GM20000 (cell line): ENCODE measurements at regions not wholly inside any gene's neighbourhood (a gene's known extent, or its start where the extent isn't known, plus 50 kb on each side); places are given as distances from the start of the nearest gene placed in this dataset.

Experiments
- DNase-seq: peaks from one replicate; pipeline ENCODE4 v3.0.0; 2012; ENCODE audit warnings: low spot score
- TF ChIP-seq, protein P1 (sequence below): IDR thresholded peaks from 2 replicates; pipeline ENCODE4 v1.5.1; 2012; ENCODE audit warnings: mild to moderate bottlenecking, control low read depth; ENCODE audit errors: extremely low read depth, missing control alignments

DNA sequence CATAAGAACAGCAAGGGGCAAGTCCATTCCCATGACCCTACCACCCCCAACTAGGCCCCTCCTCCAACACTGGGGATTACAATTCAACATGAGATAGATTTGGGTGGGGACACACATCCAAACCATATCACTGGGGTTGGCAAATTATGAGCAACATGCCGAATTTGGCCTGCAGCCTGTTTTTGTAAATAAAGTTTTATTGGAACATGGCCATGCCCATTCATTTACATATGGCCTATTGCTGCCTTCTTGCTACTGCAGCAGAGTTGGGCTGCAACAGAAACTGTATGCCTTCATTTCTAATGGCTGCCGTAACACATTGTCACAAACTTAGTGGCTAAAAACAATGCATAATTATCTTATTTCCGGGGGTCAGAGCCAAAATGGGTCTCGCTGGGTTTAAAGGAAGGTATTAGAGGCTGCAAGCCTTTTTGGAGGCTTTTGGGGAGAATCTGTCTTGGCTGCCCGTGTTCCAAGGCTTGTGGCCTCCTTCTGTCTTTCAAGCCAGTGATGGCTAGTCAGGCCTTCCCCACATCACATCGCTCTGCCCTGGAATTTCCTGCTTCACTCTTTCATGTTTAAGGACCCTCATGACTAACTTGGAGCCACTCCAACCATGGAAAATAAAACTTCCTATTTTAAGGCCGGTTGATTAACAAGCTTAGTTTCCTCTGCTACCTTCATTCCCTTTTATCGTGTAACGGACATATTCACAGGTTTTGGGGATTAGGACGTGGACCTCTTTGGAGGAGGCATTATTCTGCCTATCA lies 428.5 kb upstream of the PROK2 start:
- DNase-seq, result no peak
- TF ChIP-seq, protein P1, sequence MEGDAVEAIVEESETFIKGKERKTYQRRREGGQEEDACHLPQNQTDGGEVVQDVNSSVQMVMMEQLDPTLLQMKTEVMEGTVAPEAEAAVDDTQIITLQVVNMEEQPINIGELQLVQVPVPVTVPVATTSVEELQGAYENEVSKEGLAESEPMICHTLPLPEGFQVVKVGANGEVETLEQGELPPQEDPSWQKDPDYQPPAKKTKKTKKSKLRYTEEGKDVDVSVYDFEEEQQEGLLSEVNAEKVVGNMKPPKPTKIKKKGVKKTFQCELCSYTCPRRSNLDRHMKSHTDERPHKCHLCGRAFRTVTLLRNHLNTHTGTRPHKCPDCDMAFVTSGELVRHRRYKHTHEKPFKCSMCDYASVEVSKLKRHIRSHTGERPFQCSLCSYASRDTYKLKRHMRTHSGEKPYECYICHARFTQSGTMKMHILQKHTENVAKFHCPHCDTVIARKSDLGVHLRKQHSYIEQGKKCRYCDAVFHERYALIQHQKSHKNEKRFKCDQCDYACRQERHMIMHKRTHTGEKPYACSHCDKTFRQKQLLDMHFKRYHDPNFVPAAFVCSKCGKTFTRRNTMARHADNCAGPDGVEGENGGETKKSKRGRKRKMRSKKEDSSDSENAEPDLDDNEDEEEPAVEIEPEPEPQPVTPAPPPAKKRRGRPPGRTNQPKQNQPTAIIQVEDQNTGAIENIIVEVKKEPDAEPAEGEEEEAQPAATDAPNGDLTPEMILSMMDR, result no peak

DNA sequence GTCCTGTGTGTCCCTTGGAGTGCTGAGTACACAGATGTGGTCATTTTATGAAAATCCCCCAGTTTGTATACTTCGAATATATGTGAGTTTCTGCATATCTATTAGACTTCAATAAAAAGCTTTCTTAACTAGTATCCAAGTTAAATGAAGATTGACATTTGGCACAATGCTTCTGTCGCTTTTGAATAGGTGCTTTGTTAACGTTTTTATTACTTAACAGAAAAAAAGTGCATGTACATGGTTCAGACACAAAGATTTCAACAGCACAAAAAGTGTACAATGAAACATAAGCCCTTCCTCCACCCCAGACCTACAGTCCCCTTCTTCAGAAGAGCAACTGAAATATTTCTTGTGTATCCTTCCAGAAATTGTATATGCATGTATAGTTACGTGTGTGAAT lies 427.4 kb upstream of the PROK2 start:
- TF ChIP-seq, protein P1, result no peak
- DNase-seq, result no peak

DNA sequence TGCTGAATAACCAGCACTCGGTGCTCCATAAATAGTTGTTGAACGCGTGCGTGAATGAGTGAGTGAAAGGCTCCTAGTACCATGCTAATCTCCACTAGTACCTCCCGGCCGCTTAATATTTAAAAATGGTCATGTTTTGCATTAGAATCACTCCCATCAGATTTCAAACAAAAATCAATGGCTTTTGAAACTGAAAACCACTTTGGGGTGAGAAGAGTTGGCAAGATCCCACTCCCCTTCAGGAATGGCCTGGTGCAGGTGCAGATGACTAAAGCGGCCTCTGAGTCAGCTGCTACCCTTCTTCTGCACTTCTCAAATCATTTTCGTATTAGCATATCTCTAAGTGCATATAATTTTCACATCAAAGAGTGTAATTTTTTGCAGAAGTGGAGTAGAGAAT lies 425.3 kb upstream of the PROK2 start:
- TF ChIP-seq, protein P1, result no peak
- DNase-seq, result no peak

DNA sequence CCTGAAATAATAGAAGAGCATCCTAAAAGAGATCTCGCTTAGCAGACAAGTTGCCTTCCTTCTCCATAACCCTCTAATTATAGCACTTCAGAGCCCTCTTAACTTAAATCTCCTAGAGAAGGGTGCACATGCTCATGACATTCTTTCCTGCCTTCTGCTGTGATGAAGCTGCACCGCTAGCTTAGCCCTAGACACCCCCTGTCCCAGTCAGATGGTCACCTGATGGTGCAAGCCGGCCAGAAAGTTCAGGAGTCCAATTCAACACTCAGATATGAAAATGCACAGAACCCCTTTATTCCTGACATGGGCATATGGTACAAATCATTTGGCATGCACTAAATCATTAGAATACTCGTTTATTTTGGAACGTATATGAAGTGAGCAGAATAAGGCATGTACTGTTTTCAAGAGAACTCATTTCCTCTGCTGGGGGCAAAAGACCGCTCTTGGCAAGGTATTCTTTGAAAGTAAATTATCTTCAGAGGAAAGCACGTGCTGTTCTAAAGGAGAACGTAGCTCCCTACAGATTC lies 420.4 kb upstream of the PROK2 start:
- TF ChIP-seq, protein P1, result no peak
- DNase-seq, result no peak

GRCh38 chr3:72204452-72204851 lies 419.5 kb upstream of the PROK2 start:
- TF ChIP-seq, protein P1, result no peak
- DNase-seq, result no peak

DNA sequence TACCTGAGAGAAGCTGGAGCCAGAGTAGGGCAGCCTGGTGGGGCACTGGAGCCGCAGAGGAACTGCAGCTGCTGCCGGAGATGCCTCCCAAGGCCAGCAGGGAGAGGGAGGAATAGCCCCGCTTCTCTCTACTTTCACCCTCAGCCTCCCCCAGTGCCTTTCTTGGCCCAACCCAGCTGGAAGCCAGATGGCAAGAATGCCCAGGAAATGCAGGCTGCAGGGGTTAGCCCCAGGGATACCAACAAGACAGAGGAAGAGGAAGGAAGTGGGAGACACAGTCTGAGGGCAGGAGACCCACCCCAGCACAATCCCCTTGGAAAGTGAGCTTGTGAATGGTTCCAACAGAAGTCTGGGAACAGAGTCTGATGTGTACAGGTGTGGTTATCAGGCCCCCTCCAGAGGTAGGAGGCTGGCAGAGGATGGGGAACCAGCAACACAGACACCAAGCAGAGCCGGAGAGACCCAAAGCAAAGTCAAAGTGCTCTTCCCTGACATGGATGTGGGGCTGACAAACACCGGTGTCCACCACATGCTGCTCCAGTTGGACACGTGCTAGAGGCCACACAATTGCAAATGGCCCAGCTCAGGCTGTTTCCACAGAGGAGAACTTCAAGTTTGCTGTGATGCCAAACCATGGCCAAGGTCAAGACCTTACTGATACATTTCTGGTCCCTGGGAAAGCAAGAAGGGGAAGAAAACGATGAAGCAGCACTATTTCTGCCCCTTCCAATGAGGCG lies 418.8 kb upstream of the PROK2 start:
- DNase-seq, result no peak
- TF ChIP-seq, protein P1, result no peak

DNA sequence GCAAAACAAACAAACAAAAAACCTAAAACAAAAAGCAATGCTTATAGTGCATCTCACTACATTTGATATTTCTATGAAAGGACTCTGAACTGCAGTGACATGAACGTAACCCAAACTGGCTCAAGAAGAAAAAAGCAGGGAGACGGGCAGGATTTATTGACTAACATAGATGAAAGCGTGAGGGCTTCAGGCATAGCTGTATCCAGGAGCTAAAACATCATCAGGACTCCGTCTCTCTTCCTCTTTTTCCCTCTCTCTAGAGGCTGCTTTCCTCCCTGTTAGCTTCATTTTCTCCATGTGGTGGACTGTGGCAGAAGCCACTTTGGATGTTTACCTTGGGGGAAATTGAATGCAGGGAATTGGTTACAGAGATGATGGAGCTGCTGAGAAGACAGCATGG lies 418.2 kb upstream of the PROK2 start:
- TF ChIP-seq, protein P1, result no peak
- no peak for DNase-seq
